ENCODE measurements at regions not wholly inside any gene's neighbourhood (a gene's known extent, or its start where the extent isn't known, plus 50 kb on each side); places are given as distances from the start of the nearest gene placed in this dataset.
"Not testable (repeated sequence)": the region's sequence is repeated elsewhere in the genome, so short reads cannot be mapped to it uniquely, and the experiment has no call there.

- H3K27ac Mint-ChIP-seq: no peak overlapping the region
- DNase-seq: no peak
- ChIA-PET POLR2A (no interaction called here), CTCF (no interaction called here)
- H3K4me1 Mint-ChIP-seq (ENCODE audit: low read depth): no peaks in the 10 kb centered on the region
- H3K27me3 Mint-ChIP-seq (ENCODE audit: low read depth): no peaks in the 10 kb centered on the region
- no peak for ATAC-seq
- no peak overlapping the region for H3K4me3 Mint-ChIP-seq
- H3K9me3 Mint-ChIP-seq (ENCODE audit: insufficient read depth): peaks cover 11% of the 10 kb centered on the region
- H3K36me3 Mint-ChIP-seq (ENCODE audit: low read depth): no peaks in the 10 kb centered on the region
These were observed 263.7 kb upstream of the PCDH9 start for GRCh38 chr13:67493835-67494234.

- Mint-ChIP-seq H3K27ac (no peak overlapping the region), H3K36me3 (ENCODE audit: low read depth) (no peaks in the 10 kb centered on the region), H3K4me3 (no peak overlapping the region), H3K27me3 (ENCODE audit: low read depth) (no peaks in the 10 kb centered on the region), H3K4me1 (ENCODE audit: low read depth) (no peaks in the 10 kb centered on the region), H3K9me3 (ENCODE audit: insufficient read depth) (peaks cover 3% of the 10 kb centered on the region)
- POLR2A ChIA-PET: no interaction called here
- DNase-seq (no peak), ATAC-seq (no peak)
- CTCF ChIA-PET: no interaction called here
These were observed 258.9 kb upstream of the PCDH9 start for GRCh38 chr13:67489016-67489415.

- Mint-ChIP-seq H3K4me3 (no peak overlapping the region), H3K36me3 (ENCODE audit: low read depth) (no peaks in the 10 kb centered on the region), H3K9me3 (ENCODE audit: insufficient read depth) (peaks cover 5% of the 10 kb centered on the region), H3K4me1 (ENCODE audit: low read depth) (no peaks in the 10 kb centered on the region), H3K27ac (no peak overlapping the region), H3K27me3 (ENCODE audit: low read depth) (no peaks in the 10 kb centered on the region)
- CTCF ChIA-PET: no interaction called here
- ATAC-seq (no peak), DNase-seq (no peak)
- POLR2A ChIA-PET: no interaction called here
These were observed 251.3 kb upstream of the PCDH9 start for GRCh38 chr13:67481445-67481844.

GRCh38 chr13:67474115-67474514 lies 244.0 kb upstream of the PCDH9 start:
- Mint-ChIP-seq H3K27me3 (ENCODE audit: low read depth) (no peaks in the 10 kb centered on the region), H3K36me3 (ENCODE audit: low read depth) (no peaks in the 10 kb centered on the region), H3K9me3 (ENCODE audit: insufficient read depth) (peaks cover 14% of the 10 kb centered on the region), H3K4me3 (no peak overlapping the region), H3K27ac (no peak overlapping the region), H3K4me1 (ENCODE audit: low read depth) (no peaks in the 10 kb centered on the region)
- DNase-seq: no peak
- ChIA-PET POLR2A (no interaction called here), CTCF (no interaction called here)
- no peak for ATAC-seq

- Mint-ChIP-seq H3K9me3 (ENCODE audit: insufficient read depth) (peaks cover 17% of the 10 kb centered on the region), H3K4me1 (ENCODE audit: low read depth) (no peaks in the 10 kb centered on the region), H3K36me3 (ENCODE audit: low read depth) (no peaks in the 10 kb centered on the region), H3K27ac (no peak overlapping the region), H3K4me3 (no peak overlapping the region), H3K27me3 (ENCODE audit: low read depth) (no peaks in the 10 kb centered on the region)
- POLR2A ChIA-PET: no interaction called here
- DNase-seq: no peak
- CTCF ChIA-PET: no interaction called here
- ATAC-seq: no peak
These were observed 239.5 kb upstream of the PCDH9 start for GRCh38 chr13:67469623-67470022.

GRCh38 chr13:67466569-67466968 lies 236.4 kb upstream of the PCDH9 start:
- H3K36me3 Mint-ChIP-seq (ENCODE audit: low read depth): no peaks in the 10 kb centered on the region
- no peak overlapping the region for H3K4me3 Mint-ChIP-seq
- H3K27me3 Mint-ChIP-seq (ENCODE audit: low read depth): no peaks in the 10 kb centered on the region
- H3K9me3 Mint-ChIP-seq (ENCODE audit: insufficient read depth): peaks cover 10% of the 10 kb centered on the region
- ChIA-PET POLR2A (no interaction called here), CTCF (no interaction called here)
- ATAC-seq (no peak), DNase-seq (no peak)
- H3K27ac Mint-ChIP-seq: no peak overlapping the region
- H3K4me1 Mint-ChIP-seq (ENCODE audit: low read depth): no peaks in the 10 kb centered on the region

- Mint-ChIP-seq H3K4me3 (no peak overlapping the region), H3K27me3 (ENCODE audit: low read depth) (no peaks in the 10 kb centered on the region), H3K9me3 (ENCODE audit: insufficient read depth) (peaks cover 3% of the 10 kb centered on the region), H3K27ac (no peak overlapping the region), H3K36me3 (ENCODE audit: low read depth) (no peaks in the 10 kb centered on the region), H3K4me1 (ENCODE audit: low read depth) (no peaks in the 10 kb centered on the region)
- ATAC-seq (no peak), DNase-seq (no peak)
- POLR2A ChIA-PET: no interaction called here
- CTCF ChIA-PET: no interaction called here
These were observed 234.0 kb upstream of the PCDH9 start for GRCh38 chr13:67464154-67464553.

GRCh38 chr13:67462098-67462497 lies 232.0 kb upstream of the PCDH9 start:
- H3K4me1 Mint-ChIP-seq (ENCODE audit: low read depth): no peaks in the 10 kb centered on the region
- no peak for DNase-seq
- POLR2A ChIA-PET: no interaction called here

GRCh38 chr13:67452526-67452925 lies 222.4 kb upstream of the PCDH9 start:
- H3K36me3 Mint-ChIP-seq (ENCODE audit: low read depth); H3K27me3 Mint-ChIP-seq (ENCODE audit: low read depth); H3K4me3 Mint-ChIP-seq: not testable (repeated sequence)

More at GRCh38 chr13:67462098-67462497, 232.0 kb upstream of the PCDH9 start:
- H3K27ac Mint-ChIP-seq: no peak overlapping the region
- ATAC-seq: no peak
- no peaks in the 10 kb centered on the region for H3K9me3 Mint-ChIP-seq (ENCODE audit: insufficient read depth)
- no peak overlapping the region for H3K4me3 Mint-ChIP-seq
- H3K36me3 Mint-ChIP-seq (ENCODE audit: low read depth): no peaks in the 10 kb centered on the region
- H3K27me3 Mint-ChIP-seq (ENCODE audit: low read depth): no peaks in the 10 kb centered on the region
- CTCF ChIA-PET: no interaction called here

GRCh38 chr13:67445436-67445835 lies 215.3 kb upstream of the PCDH9 start:
- no peaks in the 10 kb centered on the region for H3K36me3 Mint-ChIP-seq (ENCODE audit: low read depth)
- CTCF ChIA-PET: no interaction called here
- no peaks in the 10 kb centered on the region for H3K4me1 Mint-ChIP-seq (ENCODE audit: low read depth)
- H3K27me3 Mint-ChIP-seq (ENCODE audit: low read depth): no peaks in the 10 kb centered on the region
- no peaks in the 10 kb centered on the region for H3K9me3 Mint-ChIP-seq (ENCODE audit: insufficient read depth)
- ATAC-seq (no peak), DNase-seq (no peak)
- no peak overlapping the region for H3K4me3 Mint-ChIP-seq
- H3K27ac Mint-ChIP-seq: no peak overlapping the region
- POLR2A ChIA-PET: no interaction called here

More at GRCh38 chr13:67452526-67452925, 222.4 kb upstream of the PCDH9 start:
- H3K4me1 Mint-ChIP-seq (ENCODE audit: low read depth); DNase-seq; ATAC-seq; POLR2A ChIA-PET; H3K27ac Mint-ChIP-seq; H3K9me3 Mint-ChIP-seq (ENCODE audit: insufficient read depth); CTCF ChIA-PET: not testable (repeated sequence)

GRCh38 chr13:67443923-67444322 lies 213.8 kb upstream of the PCDH9 start:
- CTCF ChIA-PET: no interaction called here
- POLR2A ChIA-PET: no interaction called here

GRCh38 chr13:67440236-67440975 lies 210.3 kb upstream of the PCDH9 start:
- CTCF ChIA-PET: no interaction called here
- no peaks in the 10 kb centered on the region for H3K4me1 Mint-ChIP-seq (ENCODE audit: low read depth)
- no peak for DNase-seq
- no peak for ATAC-seq
- H3K27me3 Mint-ChIP-seq (ENCODE audit: low read depth): no peaks in the 10 kb centered on the region
- POLR2A ChIA-PET: no interaction called here
- no peaks in the 10 kb centered on the region for H3K9me3 Mint-ChIP-seq (ENCODE audit: insufficient read depth)
- H3K27ac Mint-ChIP-seq: no peak overlapping the region
- no peaks in the 10 kb centered on the region for H3K36me3 Mint-ChIP-seq (ENCODE audit: low read depth)
- H3K4me3 Mint-ChIP-seq: no peak overlapping the region

More at GRCh38 chr13:67443923-67444322, 213.8 kb upstream of the PCDH9 start:
- no peaks in the 10 kb centered on the region for H3K4me1 Mint-ChIP-seq (ENCODE audit: low read depth)
- H3K27me3 Mint-ChIP-seq (ENCODE audit: low read depth): no peaks in the 10 kb centered on the region
- no peak for DNase-seq
- H3K27ac Mint-ChIP-seq: no peak overlapping the region
- ATAC-seq: no peak
- H3K36me3 Mint-ChIP-seq (ENCODE audit: low read depth): no peaks in the 10 kb centered on the region
- H3K9me3 Mint-ChIP-seq (ENCODE audit: insufficient read depth): no peaks in the 10 kb centered on the region
- no peak overlapping the region for H3K4me3 Mint-ChIP-seq

GRCh38 chr13:67439365-67439764 lies 209.2 kb upstream of the PCDH9 start:
- POLR2A ChIA-PET: no interaction called here
- no peak for ATAC-seq
- CTCF ChIA-PET: no interaction called here
- Mint-ChIP-seq H3K9me3 (ENCODE audit: insufficient read depth) (no peaks in the 10 kb centered on the region), H3K27me3 (ENCODE audit: low read depth) (no peaks in the 10 kb centered on the region), H3K36me3 (ENCODE audit: low read depth) (no peaks in the 10 kb centered on the region), H3K4me3 (no peak overlapping the region), H3K4me1 (ENCODE audit: low read depth) (no peaks in the 10 kb centered on the region), H3K27ac (no peak overlapping the region)
- no peak for DNase-seq
